CD14-positive monocyte (primary cell): ENCODE measurements at regions not wholly inside any gene's neighbourhood (a gene's known extent, or its start where the extent isn't known, plus 50 kb on each side); places are given as distances from the start of the nearest gene placed in this dataset.

Source experiments
- DNase-seq, 3 donors: peaks; one replicate each; pipeline ENCODE4 v3.0.0-alpha.2; 2011 to 2022
- H2AFZ ChIP-seq: 2 replicates; pipeline ENCODE4 v1.6.0; 2012; ENCODE audit warnings: mild to moderate bottlenecking, low read depth, low read length, inconsistent platforms; ENCODE audit not compliant: insufficient read depth, poor library complexity, severe bottlenecking
- H3K27ac ChIP-seq, 2 donors: 1 replicate in 1 of 2; 2 replicates in 1 of 2; pipeline ENCODE4 v1.5.1; 2012 to 2013; ENCODE audit warnings: low read length in 2 of 2, control low read depth in 1 of 2, inconsistent platforms in 1 of 2, low read depth in 1 of 2, mild to moderate bottlenecking in 1 of 2
- H3K27me3 ChIP-seq, 2 donors: one replicate each; pipeline versions ENCODE4 v1.6.0 to v1.6.1; 2011 to 2013; ENCODE audit warnings: low read length in 2 of 2; ENCODE audit not compliant: control insufficient read depth in 2 of 2, insufficient read depth in 2 of 2
- H3K36me3 ChIP-seq, 2 donors: replicated peaks in 1 of 2; 1 replicate in 1 of 2; 2 replicates in 1 of 2; pipeline versions ENCODE4 v1.5.1 to v1.6.1; 2012 to 2013; ENCODE audit warnings: low read length in 2 of 2, control low read depth in 1 of 2, inconsistent platforms in 1 of 2, mild to moderate bottlenecking in 1 of 2; ENCODE audit not compliant: insufficient read depth in 2 of 2, control insufficient read depth in 1 of 2
- H3K4me1 ChIP-seq, 2 donors: 1 replicate in 1 of 2; 2 replicates in 1 of 2; pipeline versions ENCODE4 v1.5.1 to v1.6.1; 2012 to 2013; ENCODE audit warnings: low read length in 2 of 2, control low read depth in 1 of 2, inconsistent platforms in 1 of 2, mild to moderate bottlenecking in 1 of 2, moderate library complexity in 1 of 2; ENCODE audit not compliant: insufficient read depth in 2 of 2, control insufficient read depth in 1 of 2
- H3K4me2 ChIP-seq: replicated peaks from 2 replicates; pipeline ENCODE3; 2012; ENCODE audit warnings: low read length, moderate library complexity, mild to moderate bottlenecking; ENCODE audit not compliant: poor library complexity, severe bottlenecking; ENCODE audit errors: extremely low read depth
- H3K4me3 ChIP-seq, 3 experiments: fragments of 200-600 bp in 1 of 3; sonication (generic) in 1 of 3; replicated peaks in 1 of 3; 1 replicate in 2 of 3; 2 replicates in 1 of 3; pipeline ENCODE4 v1.5.1; 2011 to 2013; ENCODE audit warnings: low read length in 3 of 3, mild to moderate bottlenecking in 3 of 3, control low read depth in 2 of 3, low read depth in 2 of 3, inconsistent platforms in 1 of 3, moderate library complexity in 1 of 3
- H3K79me2 ChIP-seq: 2 replicates; pipeline ENCODE4 v1.6.0; 2012; ENCODE audit warnings: mild to moderate bottlenecking, control low read depth, inconsistent platforms, low read length, moderate library complexity; ENCODE audit not compliant: insufficient read depth
- H3K9ac ChIP-seq: 2 replicates; pipeline ENCODE4 v1.6.0; 2017; ENCODE audit warnings: low read length, mild to moderate bottlenecking; ENCODE audit not compliant: insufficient read depth, poor library complexity, severe bottlenecking
- H3K9me3 ChIP-seq, 2 donors: replicated peaks in 1 of 2; 1 replicate in 1 of 2; 2 replicates in 1 of 2; pipeline versions ENCODE4 v1.5.1 to v1.6.1; 2012 to 2013; ENCODE audit warnings: low read length in 2 of 2, control low read depth in 1 of 2; ENCODE audit not compliant: control insufficient read depth in 1 of 2, insufficient read depth in 1 of 2
- H4K20me1 ChIP-seq: 2 replicates; pipeline ENCODE4 v1.6.0; 2012; ENCODE audit warnings: mild to moderate bottlenecking, low read length, control low read depth, moderate library complexity; ENCODE audit not compliant: insufficient read depth
- H3K27ac Mint-ChIP-seq, 7 donors: one replicate each; pipeline ENCODE4 v1.8.0; 2020; ENCODE audit warnings: mild to moderate bottlenecking in 7 of 7, mixed read lengths in 7 of 7, moderate library complexity in 6 of 7, inconsistent platforms in 2 of 7
- H3K27me3 Mint-ChIP-seq, 3 donors: one replicate each; pipeline ENCODE4 v1.8.0; 2021 to 2022; ENCODE audit warnings: low read depth in 3 of 3, mild to moderate bottlenecking in 3 of 3, mixed read lengths in 3 of 3, moderate library complexity in 3 of 3, inconsistent platforms in 1 of 3
- H3K36me3 Mint-ChIP-seq, 2 donors: one replicate each; pipeline ENCODE4 v1.8.0; 2020; ENCODE audit warnings: mixed read lengths in 2 of 2, inconsistent platforms in 1 of 2, mild to moderate bottlenecking in 1 of 2
- H3K4me1 Mint-ChIP-seq: one replicate; pipeline ENCODE4 v1.8.0; 2020; ENCODE audit warnings: mild to moderate bottlenecking, mixed read lengths
- H3K4me3 Mint-ChIP-seq, 2 donors: one replicate each; pipeline ENCODE4 v1.8.0; 2020; ENCODE audit warnings: mild to moderate bottlenecking in 2 of 2, mixed read lengths in 2 of 2, moderate library complexity in 1 of 2
- H3K9me3 Mint-ChIP-seq, 7 donors: one replicate each; pipeline ENCODE4 v1.8.0; 2020 to 2022; ENCODE audit warnings: mixed read lengths in 7 of 7, mild to moderate bottlenecking in 6 of 7, moderate library complexity in 6 of 7, inconsistent platforms in 2 of 7
- WGBS: methylation state at CpG from one replicate; pipeline ENCODE4 v1.1.5; 2013; ENCODE audit warnings: missing lambda C conversion rate; ENCODE audit not compliant: insufficient coverage; 5-methylcytosine and 5-hydroxymethylcytosine counted together
- intact Hi-C, 2 donors: fragments of 100-400 bp; cut with micrococcal nuclease; formaldehyde crosslinking; loops; one replicate each; pipeline versions ENCODE4 v1.15.0 to v1.15.1; 2023
- TF ChIP-seq, protein P1 (sequence below): fragments of 200-600 bp; IDR thresholded peaks from one replicate; pipeline ENCODE4 v1.8.0; 2022; ENCODE audit warnings: antibody characterized with exemption, mild to moderate bottlenecking

DNA sequence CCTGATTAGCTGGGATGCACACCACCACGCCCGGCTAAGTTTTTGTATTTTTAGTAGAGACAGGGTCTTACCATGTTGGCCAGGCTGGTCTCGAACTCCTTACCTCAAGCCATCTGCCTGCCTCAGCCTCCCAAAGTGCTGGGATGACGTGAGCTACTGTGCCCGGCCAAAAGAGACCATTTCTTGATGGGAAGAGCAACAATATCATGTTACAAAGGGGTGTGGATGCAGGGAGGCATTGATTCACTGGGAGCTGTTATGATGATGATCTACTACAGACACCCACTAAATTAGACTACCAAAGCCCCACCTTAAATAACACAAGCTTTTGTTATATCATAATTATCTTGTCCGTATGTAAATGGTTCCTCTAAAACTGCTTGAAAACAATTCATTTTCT lies 81.4 kb upstream of the PSMD7 start:
- DNase-seq: no peak
- intact Hi-C loops: no loop called here
- Histone ChIP-seq H3K4me1 (no peaks in the 10 kb centered on the region), H3K27ac (no peak overlapping the region), H3K4me3 (no peak overlapping the region), H4K20me1 (no peaks in the 10 kb centered on the region), H3K27me3 (no peaks in the 10 kb centered on the region), H2AFZ (no peak overlapping the region), H3K9ac (no peak overlapping the region), H3K36me3 (no peaks in the 10 kb centered on the region), H3K4me2 (no peak overlapping the region), H3K9me3 (no peaks in the 10 kb centered on the region), H3K79me2 (no peaks in the 10 kb centered on the region)
- Mint-ChIP-seq H3K27me3 (peaks cover 0 to 5% (median 4%) of the 10 kb centered on the region in 3 donors), H3K4me3 (no peak overlapping the region), H3K27ac (no peak overlapping the region), H3K9me3 (peaks cover 0 to 3% (median 0%) of the 10 kb centered on the region in 7 donors), H3K4me1 (no peaks in the 10 kb centered on the region), H3K36me3 (no peaks in the 10 kb centered on the region)
- WGBS: 100% methylated on average over 2 of the region's 6 CpGs
- TF ChIP-seq, protein P1, sequence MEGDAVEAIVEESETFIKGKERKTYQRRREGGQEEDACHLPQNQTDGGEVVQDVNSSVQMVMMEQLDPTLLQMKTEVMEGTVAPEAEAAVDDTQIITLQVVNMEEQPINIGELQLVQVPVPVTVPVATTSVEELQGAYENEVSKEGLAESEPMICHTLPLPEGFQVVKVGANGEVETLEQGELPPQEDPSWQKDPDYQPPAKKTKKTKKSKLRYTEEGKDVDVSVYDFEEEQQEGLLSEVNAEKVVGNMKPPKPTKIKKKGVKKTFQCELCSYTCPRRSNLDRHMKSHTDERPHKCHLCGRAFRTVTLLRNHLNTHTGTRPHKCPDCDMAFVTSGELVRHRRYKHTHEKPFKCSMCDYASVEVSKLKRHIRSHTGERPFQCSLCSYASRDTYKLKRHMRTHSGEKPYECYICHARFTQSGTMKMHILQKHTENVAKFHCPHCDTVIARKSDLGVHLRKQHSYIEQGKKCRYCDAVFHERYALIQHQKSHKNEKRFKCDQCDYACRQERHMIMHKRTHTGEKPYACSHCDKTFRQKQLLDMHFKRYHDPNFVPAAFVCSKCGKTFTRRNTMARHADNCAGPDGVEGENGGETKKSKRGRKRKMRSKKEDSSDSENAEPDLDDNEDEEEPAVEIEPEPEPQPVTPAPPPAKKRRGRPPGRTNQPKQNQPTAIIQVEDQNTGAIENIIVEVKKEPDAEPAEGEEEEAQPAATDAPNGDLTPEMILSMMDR: no peak

DNA sequence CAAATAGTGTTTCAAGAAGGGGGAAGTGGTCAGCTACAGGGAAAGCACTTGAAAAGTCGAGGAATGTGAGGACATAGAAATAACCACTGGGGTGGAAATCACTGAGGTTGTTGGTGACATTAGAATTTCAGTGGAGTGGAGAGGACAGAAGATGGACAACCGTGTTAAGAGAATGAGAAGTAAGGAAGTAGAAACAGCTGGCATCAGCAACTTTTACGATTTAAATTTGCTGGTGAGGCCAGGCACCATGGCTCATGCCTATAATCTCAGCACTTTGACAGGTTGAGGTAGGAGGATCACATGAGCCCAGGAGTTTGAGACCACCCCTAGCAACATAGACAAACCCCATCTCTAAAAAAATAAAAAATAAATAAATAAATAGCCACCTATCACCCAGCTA lies 83.2 kb upstream of the PSMD7 start:
- H3K27me3 Mint-ChIP-seq: peaks cover 0 to 5% (median 4%) of the 10 kb centered on the region in 3 donors
- Histone ChIP-seq H3K79me2 (no peaks in the 10 kb centered on the region), H3K36me3 (no peaks in the 10 kb centered on the region), H3K9me3 (no peaks in the 10 kb centered on the region), H4K20me1 (no peaks in the 10 kb centered on the region), H3K4me3 (no peak overlapping the region), H3K4me2 (no peak overlapping the region), H3K9ac (no peak overlapping the region), H3K27ac (no peak overlapping the region), H3K27me3 (no peaks in the 10 kb centered on the region), H2AFZ (no peak overlapping the region), H3K4me1 (no peaks in the 10 kb centered on the region)
- H3K27ac Mint-ChIP-seq: no peak overlapping the region
- TF ChIP-seq, protein P1: no peak
- intact Hi-C loops: no loop called here
- H3K4me3 Mint-ChIP-seq: no peak overlapping the region
- no peaks in the 10 kb centered on the region for H3K9me3 Mint-ChIP-seq
- no peaks in the 10 kb centered on the region for H3K36me3 Mint-ChIP-seq
- DNase-seq: no peak
- 58% methylated on average over 3 of the region's 3 CpGs for WGBS
- no peaks in the 10 kb centered on the region for H3K4me1 Mint-ChIP-seq
